Suprapubic skin (tissue), 4 donors: ENCODE measurements at regions not wholly inside any gene's neighbourhood (a gene's known extent, or its start where the extent isn't known, plus 50 kb on each side); places are given as distances from the start of the nearest gene placed in this dataset.

Experiments used
- DNase-seq, 2 donors: peaks; one replicate each; pipeline ENCODE4 v3.0.0-alpha.2; 2019; ENCODE audit warnings: low spot score in 2 of 2
- H3K27ac ChIP-seq: fragments of 200-600 bp; sonication (generic); one replicate; pipeline ENCODE4 v1.5.1; 2019
- H3K27me3 ChIP-seq: fragments of 200-600 bp; sonication (generic); one replicate; pipeline ENCODE4 v1.5.1; 2019
- H3K36me3 ChIP-seq: fragments of 200-600 bp; sonication (generic); one replicate; pipeline ENCODE4 v1.5.1; 2019
- H3K4me1 ChIP-seq: fragments of 200-600 bp; sonication (generic); one replicate; pipeline ENCODE4 v1.5.1; 2019
- H3K4me3 ChIP-seq: fragments of 200-600 bp; sonication (generic); one replicate; pipeline ENCODE4 v1.5.1; 2019; ENCODE audit warnings: mild to moderate bottlenecking
- H3K9me3 ChIP-seq: fragments of 200-600 bp; sonication (generic); one replicate; pipeline ENCODE4 v1.5.1; 2019
- CTCF ChIP-seq, 2 donors: fragments of 200-600 bp in 1 of 2; fragments of 450-650 bp in 1 of 2; sonication (generic) in 1 of 2; IDR thresholded peaks; one replicate each; pipeline ENCODE4 v1.5.1; 2016 to 2019; ENCODE audit warnings: antibody characterized with exemption in 2 of 2, mild to moderate bottlenecking in 1 of 2, moderate library complexity in 1 of 2
- EP300 ChIP-seq: sonication (generic); formaldehyde crosslinking; IDR thresholded peaks from one replicate; pipeline ENCODE4 v1.6.1; 2017; ENCODE audit warnings: antibody characterized with exemption
- POLR2A ChIP-seq, 2 donors: fragments of 450-650 bp; IDR thresholded peaks; one replicate each; pipeline ENCODE4 v1.6.1; 2017; ENCODE audit warnings: antibody characterized with exemption in 2 of 2, mild to moderate bottlenecking in 2 of 2, moderate library complexity in 2 of 2
- POLR2AphosphoS5 ChIP-seq, 3 donors: sonication (generic); formaldehyde crosslinking; IDR thresholded peaks; one replicate each; pipeline ENCODE4 v1.6.1; 2017; ENCODE audit warnings: antibody characterized with exemption in 3 of 3
- WGBS: methylation state at CpG from one replicate; pipeline ENCODE4 v1.1.5; 2018; 5-methylcytosine and 5-hydroxymethylcytosine counted together

- Histone ChIP-seq H3K27me3 (no peaks in the 10 kb centered on the region), H3K4me3 (no peak overlapping the region), H3K9me3 (no peaks in the 10 kb centered on the region), H3K36me3 (no peaks in the 10 kb centered on the region), H3K27ac (no peak overlapping the region), H3K4me1 (no peaks in the 10 kb centered on the region)
- peak; percentile 27 to 43 for DNase-seq
- TF ChIP-seq CTCF (IDR thresholded peaks at IDR 0.05): no peak
- no peak for TF ChIP-seq POLR2A (IDR thresholded peaks at IDR 0.05)
- no peak for TF ChIP-seq EP300
- no peak for TF ChIP-seq POLR2AphosphoS5 (IDR thresholded peaks at IDR 0.05)
- WGBS: 85% methylated on average over 5 of the region's 5 CpGs
Measured at GRCh38 chr1:53378061-53378460, 50.2 kb upstream of the LRP8 start.

- 91% methylated on average over 11 of the region's 11 CpGs for WGBS
- DNase-seq: peak; percentile 6 to 54
- H3K4me3 ChIP-seq: no peak overlapping the region
- no peaks in the 10 kb centered on the region for H3K4me1 ChIP-seq
- H3K27me3 ChIP-seq: peaks cover 4% of the 10 kb centered on the region
- no peaks in the 10 kb centered on the region for H3K9me3 ChIP-seq
- H3K27ac ChIP-seq: no peak overlapping the region
- H3K36me3 ChIP-seq: no peaks in the 10 kb centered on the region
- TF ChIP-seq EP300 (no peak), CTCF (IDR thresholded peaks at IDR 0.05) (no peak), POLR2A (IDR thresholded peaks at IDR 0.05) (no peak)
Measured at GRCh38 chr1:53378932-53379661, 51.2 kb upstream of the LRP8 start.

- TF ChIP-seq POLR2A (IDR thresholded peaks at IDR 0.05) (no peak), POLR2AphosphoS5 (IDR thresholded peaks at IDR 0.05) (no peak), EP300 (no peak), CTCF (IDR thresholded peaks at IDR 0.05) (no peak)
- H3K27me3 ChIP-seq: peaks cover 4% of the 10 kb centered on the region
- no peak overlapping the region for H3K4me3 ChIP-seq
- H3K27ac ChIP-seq: no peak overlapping the region
- no peaks in the 10 kb centered on the region for H3K36me3 ChIP-seq
- no peaks in the 10 kb centered on the region for H3K9me3 ChIP-seq
- WGBS: 81% methylated on average over 4 of the region's 4 CpGs
- peak in 1 of 2 donors; percentile 20 for DNase-seq
- no peaks in the 10 kb centered on the region for H3K4me1 ChIP-seq
Measured at GRCh38 chr1:53379662-53380002, 51.8 kb upstream of the LRP8 start.

DNA sequence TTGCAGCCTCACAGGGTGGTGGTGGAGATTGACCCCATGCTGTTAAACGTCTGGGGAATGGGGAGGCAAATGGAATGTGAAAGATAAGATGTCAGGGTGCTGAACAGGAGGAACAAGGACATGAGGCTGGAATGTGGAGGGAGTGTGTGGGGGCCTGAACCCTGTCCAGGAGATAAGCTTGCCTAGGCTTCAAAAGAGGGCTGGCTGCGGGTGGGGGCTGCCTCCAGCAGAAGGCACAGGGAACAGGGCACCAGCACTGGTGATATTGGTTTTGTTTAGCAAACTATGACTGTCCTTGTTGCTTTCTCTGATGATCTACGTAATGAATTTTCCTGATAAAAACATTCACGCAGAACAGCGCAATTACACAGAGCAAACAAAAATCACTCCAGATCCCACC lies 52.4 kb upstream of the LRP8 start:
- H3K27ac ChIP-seq: no peak overlapping the region
- 74% methylated on average over 5 of the region's 5 CpGs for WGBS
- H3K36me3 ChIP-seq: no peaks in the 10 kb centered on the region
- H3K4me1 ChIP-seq: no peaks in the 10 kb centered on the region
- H3K27me3 ChIP-seq: peaks cover 4% of the 10 kb centered on the region
- TF ChIP-seq POLR2AphosphoS5 (IDR thresholded peaks at IDR 0.05): no peak
- TF ChIP-seq POLR2A (IDR thresholded peaks at IDR 0.05): no peak
- no peak for TF ChIP-seq CTCF (IDR thresholded peaks at IDR 0.05)
- TF ChIP-seq EP300: no peak
- peak; percentile 9 to 50 for DNase-seq
- no peak overlapping the region for H3K4me3 ChIP-seq
- no peaks in the 10 kb centered on the region for H3K9me3 ChIP-seq

GRCh38 chr1:53381790-53382401 lies 54.0 kb upstream of the LRP8 start:
- no peak for DNase-seq
- H3K27me3 ChIP-seq: peaks cover 4% of the 10 kb centered on the region
- no peaks in the 10 kb centered on the region for H3K36me3 ChIP-seq
- no peak overlapping the region for H3K4me3 ChIP-seq
- WGBS: 55% methylated on average over 8 of the region's 8 CpGs
- TF ChIP-seq POLR2AphosphoS5 (IDR thresholded peaks at IDR 0.05): no peak
- TF ChIP-seq CTCF (IDR thresholded peaks at IDR 0.05): no peak
- no peak for TF ChIP-seq POLR2A (IDR thresholded peaks at IDR 0.05)
- no peak for TF ChIP-seq EP300
- no peak overlapping the region for H3K27ac ChIP-seq
- H3K9me3 ChIP-seq: no peaks in the 10 kb centered on the region
- no peaks in the 10 kb centered on the region for H3K4me1 ChIP-seq
